ENCODE measurements at regions not wholly inside any gene's neighbourhood (a gene's known extent, or its start where the extent isn't known, plus 50 kb on each side); places are given as distances from the start of the nearest gene placed in this dataset.

GRCh38 chr3:176561826-176562225 is 635.5 kb downstream of the TBL1XR1 start:
- H3K27me3 ChIP-seq: no peaks in the 10 kb centered on the region
- ATAC-seq: no peak
- no peaks in the 10 kb centered on the region for H3K4me1 ChIP-seq
- H3K36me3 ChIP-seq: no peaks in the 10 kb centered on the region
- TF ChIP-seq, protein P1, sequence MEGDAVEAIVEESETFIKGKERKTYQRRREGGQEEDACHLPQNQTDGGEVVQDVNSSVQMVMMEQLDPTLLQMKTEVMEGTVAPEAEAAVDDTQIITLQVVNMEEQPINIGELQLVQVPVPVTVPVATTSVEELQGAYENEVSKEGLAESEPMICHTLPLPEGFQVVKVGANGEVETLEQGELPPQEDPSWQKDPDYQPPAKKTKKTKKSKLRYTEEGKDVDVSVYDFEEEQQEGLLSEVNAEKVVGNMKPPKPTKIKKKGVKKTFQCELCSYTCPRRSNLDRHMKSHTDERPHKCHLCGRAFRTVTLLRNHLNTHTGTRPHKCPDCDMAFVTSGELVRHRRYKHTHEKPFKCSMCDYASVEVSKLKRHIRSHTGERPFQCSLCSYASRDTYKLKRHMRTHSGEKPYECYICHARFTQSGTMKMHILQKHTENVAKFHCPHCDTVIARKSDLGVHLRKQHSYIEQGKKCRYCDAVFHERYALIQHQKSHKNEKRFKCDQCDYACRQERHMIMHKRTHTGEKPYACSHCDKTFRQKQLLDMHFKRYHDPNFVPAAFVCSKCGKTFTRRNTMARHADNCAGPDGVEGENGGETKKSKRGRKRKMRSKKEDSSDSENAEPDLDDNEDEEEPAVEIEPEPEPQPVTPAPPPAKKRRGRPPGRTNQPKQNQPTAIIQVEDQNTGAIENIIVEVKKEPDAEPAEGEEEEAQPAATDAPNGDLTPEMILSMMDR (IDR thresholded peaks at IDR 0.05 in 4 of 5, conservative IDR thresholded peaks at IDR 0.05 in 1 of 5): no peak
- TF ChIP-seq POLR2A (IDR thresholded peaks at IDR 0.05): no peak
- intact Hi-C loops (cut with DNase I; ENCODE audit: low total_unique reads): no loop called here
- no peak overlapping the region for H3K4me3 ChIP-seq
- DNase-seq: no peak
- H3K27ac ChIP-seq: no peak overlapping the region
- no peaks in the 10 kb centered on the region for H3K9me3 ChIP-seq
- in situ Hi-C loops (cut with MboI; ENCODE audit: low sequenced_read_pairs in 4 of 4): no loop called here

DNA sequence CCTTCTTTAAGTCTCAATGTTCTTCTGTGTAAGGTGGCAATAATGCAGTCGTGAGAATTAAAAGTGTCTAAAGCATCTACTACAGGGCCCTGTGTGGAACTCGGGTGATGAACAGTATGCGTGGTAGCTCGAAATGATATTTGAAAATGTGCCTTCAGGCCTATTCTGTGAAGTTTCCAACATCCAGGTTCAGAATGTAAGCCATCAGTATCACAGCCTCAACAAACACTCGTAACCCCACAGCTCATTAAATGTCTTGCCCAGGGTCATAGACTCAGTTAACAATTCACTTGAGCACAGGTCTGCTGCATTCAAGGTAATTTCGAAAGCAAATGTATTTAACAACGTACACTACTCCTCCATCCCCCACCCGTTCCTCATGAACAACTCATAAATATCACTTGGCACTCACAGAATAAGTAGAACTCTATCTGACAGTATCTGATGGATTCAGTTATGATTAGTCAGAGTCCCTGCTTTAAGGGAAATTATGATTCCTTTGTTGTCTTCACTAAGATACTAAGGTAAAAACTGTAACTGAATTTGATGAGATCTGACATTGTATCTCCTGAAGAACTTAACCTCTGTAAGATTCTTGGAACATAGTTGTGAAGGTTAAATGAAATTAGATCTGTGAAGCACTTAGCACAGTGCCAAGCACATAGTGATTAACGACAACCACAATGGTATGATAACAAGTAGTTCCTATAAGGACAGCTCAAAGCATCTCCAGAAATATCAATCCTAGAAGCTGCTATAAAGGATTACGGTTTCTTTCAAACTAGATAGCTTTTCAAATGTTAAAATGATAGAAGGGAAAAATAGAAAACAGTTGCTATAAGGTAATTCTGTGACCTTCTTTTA is 642.3 kb downstream of the TBL1XR1 start:
- no peaks in the 10 kb centered on the region for H3K4me1 ChIP-seq
- no peak overlapping the region for H3K27ac ChIP-seq
- DNase-seq (no peak), ATAC-seq (no peak)
- H3K27me3 ChIP-seq: no peaks in the 10 kb centered on the region
- H3K36me3 ChIP-seq: no peaks in the 10 kb centered on the region
- no peaks in the 10 kb centered on the region for H3K9me3 ChIP-seq
- H3K4me3 ChIP-seq: no peak overlapping the region
- in situ Hi-C loops (cut with MboI; ENCODE audit: low sequenced_read_pairs in 4 of 4): no loop called here
- TF ChIP-seq POLR2A (IDR thresholded peaks at IDR 0.05): no peak
- TF ChIP-seq, protein P1 (IDR thresholded peaks at IDR 0.05 in 4 of 5, conservative IDR thresholded peaks at IDR 0.05 in 1 of 5): no peak
- intact Hi-C loops (cut with DNase I; ENCODE audit: low total_unique reads): no loop called here

DNA sequence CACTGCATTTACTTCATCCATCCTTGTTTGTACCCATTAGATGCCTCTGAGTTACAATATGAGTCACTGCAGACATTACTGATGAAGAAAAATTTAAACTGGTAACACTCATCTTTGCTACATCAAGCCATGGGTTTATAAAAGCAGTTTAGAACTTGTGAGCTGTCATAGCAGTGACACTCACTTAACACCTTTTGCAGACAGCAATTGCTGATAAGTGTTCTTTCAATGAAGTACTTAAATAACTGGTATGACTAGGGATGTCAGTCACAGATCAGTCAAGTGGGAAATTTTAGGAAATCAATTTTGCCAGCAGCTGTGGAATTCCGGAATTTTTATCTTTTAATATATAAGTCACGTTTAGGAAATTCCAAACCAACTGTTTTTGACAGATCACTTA is 643.0 kb downstream of the TBL1XR1 start:
- H3K4me3 ChIP-seq: no peak overlapping the region
- TF ChIP-seq, protein P1 (IDR thresholded peaks at IDR 0.05 in 4 of 5, conservative IDR thresholded peaks at IDR 0.05 in 1 of 5): no peak
- no peak for TF ChIP-seq POLR2A (IDR thresholded peaks at IDR 0.05)
- no peaks in the 10 kb centered on the region for H3K36me3 ChIP-seq
- no peaks in the 10 kb centered on the region for H3K9me3 ChIP-seq
- in situ Hi-C loops (cut with MboI; ENCODE audit: low sequenced_read_pairs in 4 of 4) (no loop called here), intact Hi-C loops (cut with DNase I; ENCODE audit: low total_unique reads) (no loop called here)
- DNase-seq (no peak), ATAC-seq (no peak)
- H3K27me3 ChIP-seq: no peaks in the 10 kb centered on the region
- no peaks in the 10 kb centered on the region for H3K4me1 ChIP-seq
- H3K27ac ChIP-seq: no peak overlapping the region

GRCh38 chr3:176526942-176527341 is 670.3 kb downstream of the TBL1XR1 start:
- no peak for TF ChIP-seq POLR2A (IDR thresholded peaks at IDR 0.05)
- TF ChIP-seq, protein P1 (IDR thresholded peaks at IDR 0.05 in 4 of 5, conservative IDR thresholded peaks at IDR 0.05 in 1 of 5): no peak
- intact Hi-C loops (cut with DNase I; ENCODE audit: low total_unique reads) (no loop called here), in situ Hi-C loops (cut with MboI; ENCODE audit: low sequenced_read_pairs in 4 of 4) (no loop called here)
- no peak for DNase-seq
- H3K4me3 ChIP-seq: no peak overlapping the region
- H3K36me3 ChIP-seq: no peaks in the 10 kb centered on the region
- H3K27ac ChIP-seq: no peak overlapping the region
- H3K9me3 ChIP-seq: no peaks in the 10 kb centered on the region
- ATAC-seq: no peak
- no peaks in the 10 kb centered on the region for H3K27me3 ChIP-seq
- H3K4me1 ChIP-seq: no peaks in the 10 kb centered on the region

Measured in gastrocnemius medialis (tissue), 4 donors.